Endothelial cell of umbilical vein (primary cell): ENCODE measurements at regions not wholly inside any gene's neighbourhood (a gene's known extent, or its start where the extent isn't known, plus 50 kb on each side); places are given as distances from the start of the nearest gene placed in this dataset.

Experiments used
- BruUV-seq: library from RNA; stranded (reverse); fragments of 400-500 nt; replicated peaks from 2 replicates; lab custom pipeline; 2021; lab: Mats Ljungman, UMichigan
- CTCF ChIA-PET: fragments of 300-600, 350-600 bp; sonication (Branson Sonifier 250); formaldehyde crosslinking; loops from one replicate; lab custom pipeline; 2021; ENCODE audit warnings: antibody characterized with exemption, inconsistent platforms; lab: Charles Lee
- POLR2A ChIA-PET: fragments of 300-600, 350-600 bp; sonication (Branson Sonifier 250); formaldehyde crosslinking; loops from one replicate; lab custom pipeline; 2021; ENCODE audit warnings: antibody characterized with exemption, inconsistent platforms; lab: Charles Lee
- DNase-seq: peaks from one replicate; pipeline ENCODE4 v3.0.0-alpha.2; 2011; ENCODE audit warnings: low read depth, low spot score
- FAIRE-seq: peaks from 2 replicates; lab custom pipeline; 2011; peaks lifted over from hg19 to GRCh38; lab: Jason Lieb, UNC
- H2AFZ ChIP-seq: 2 replicates; pipeline ENCODE4 v1.6.0; 2012; ENCODE audit warnings: low read depth, low read length, control low read depth, inconsistent platforms
- H3K27ac ChIP-seq: 2 replicates; pipeline ENCODE4 v1.5.1; 2011; ENCODE audit warnings: low read depth, mild to moderate bottlenecking, control low read depth, low read length, moderate library complexity; ENCODE audit not compliant: insufficient read depth
- H3K27me3 ChIP-seq, 2 experiments: 2 replicates each; pipeline versions ENCODE4 v1.6.0 to v1.6.1; 2011; ENCODE audit warnings: low read length in 2 of 2, mixed read lengths in 1 of 2; ENCODE audit not compliant: control insufficient read depth in 2 of 2, insufficient read depth in 2 of 2
- H3K36me3 ChIP-seq, 2 experiments: 2 replicates in 1 of 2; 3 replicates in 1 of 2; pipeline ENCODE4 v1.5.1; 2011; ENCODE audit warnings: low read length in 2 of 2, mild to moderate bottlenecking in 1 of 2, moderate library complexity in 1 of 2; ENCODE audit not compliant: control insufficient read depth in 2 of 2, insufficient read depth in 2 of 2; ENCODE audit errors: extremely low read depth in 1 of 2
- H3K4me1 ChIP-seq: 3 replicates; pipeline ENCODE4 v1.5.1; 2011; ENCODE audit warnings: mild to moderate bottlenecking, low read length; ENCODE audit not compliant: control insufficient read depth, insufficient read depth; ENCODE audit errors: extremely low read depth
- H3K4me2 ChIP-seq: 2 replicates; pipeline ENCODE4 v1.6.1; 2011; ENCODE audit warnings: low read length, control low read depth, mixed read lengths; ENCODE audit not compliant: insufficient read depth
- H3K4me3 ChIP-seq, 3 experiments: fragments of 200-600 bp in 1 of 3; sonication (generic), shearing (Covaris generic) in 1 of 3; replicated peaks in 1 of 3; 2 replicates each; pipeline ENCODE4 v1.5.1; 2011 to 2016; ENCODE audit warnings: control low read depth in 3 of 3, low read length in 3 of 3, mild to moderate bottlenecking in 2 of 3, inconsistent platforms in 1 of 3, low read depth in 1 of 3, moderate library complexity in 1 of 3; ENCODE audit not compliant: insufficient read depth in 1 of 3
- H3K79me2 ChIP-seq: 2 replicates; pipeline ENCODE4 v1.6.0; 2012; ENCODE audit warnings: low read length, inconsistent platforms; ENCODE audit not compliant: control insufficient read depth, insufficient read depth
- H3K9ac ChIP-seq: replicated peaks from 2 replicates; pipeline ENCODE3; 2011; ENCODE audit warnings: low read length, control low read depth; ENCODE audit not compliant: insufficient read depth; ENCODE audit errors: extremely low read depth
- H3K9me1 ChIP-seq: replicated peaks from 3 replicates; pipeline ENCODE4 v1.6.0; 2011; ENCODE audit warnings: mild to moderate bottlenecking, low read length; ENCODE audit not compliant: control insufficient read depth, insufficient read depth; ENCODE audit errors: extremely low read depth
- H3K9me3 ChIP-seq: replicated peaks from 2 replicates; pipeline ENCODE4 v1.5.1; 2012; ENCODE audit warnings: low read length, inconsistent platforms; ENCODE audit not compliant: control insufficient read depth, insufficient read depth
- H4K20me1 ChIP-seq: replicated peaks from 2 replicates; pipeline ENCODE3; 2011; ENCODE audit warnings: mild to moderate bottlenecking, low read length; ENCODE audit not compliant: control insufficient read depth, insufficient read depth; ENCODE audit errors: extremely low read depth
- EZH2 ChIP-seq: IDR thresholded peaks from 2 replicates; pipeline ENCODE4 v1.6.1; 2012; ENCODE audit warnings: borderline replicate concordance, low read depth, mild to moderate bottlenecking, moderate library complexity, low read length, inconsistent platforms; ENCODE audit not compliant: severe bottlenecking
- FOS ChIP-seq: IDR thresholded peaks from 2 replicates; pipeline ENCODE4 v1.6.1; 2011; ENCODE audit warnings: mild to moderate bottlenecking, low read length, moderate library complexity, borderline replicate concordance; ENCODE audit not compliant: insufficient read depth
- GATA2 ChIP-seq: IDR thresholded peaks from 2 replicates; pipeline ENCODE4 v1.7.0; 2011; ENCODE audit warnings: low read depth, mild to moderate bottlenecking, moderate library complexity, mixed read lengths, low read length; ENCODE audit not compliant: insufficient read length, insufficient read depth
- JUN ChIP-seq: IDR thresholded peaks from 2 replicates; pipeline ENCODE4 v1.6.1; 2011; ENCODE audit warnings: borderline replicate concordance, low read depth; ENCODE audit not compliant: insufficient read length, insufficient read depth
- MYC ChIP-seq: IDR thresholded peaks from one replicate; pipeline ENCODE4 v1.6.1; 2011; ENCODE audit warnings: mild to moderate bottlenecking, low read depth, low read length
- POLR2A ChIP-seq: IDR thresholded peaks from 2 replicates; pipeline ENCODE4 v1.6.1; 2012; ENCODE audit warnings: low read depth, mild to moderate bottlenecking, control low read depth, low read length
- POLR2AphosphoS5 ChIP-seq: IDR thresholded peaks from 2 replicates; pipeline ENCODE4 v1.6.1; 2012; ENCODE audit warnings: low read depth, mild to moderate bottlenecking, control low read depth, low read length, moderate library complexity; ENCODE audit not compliant: insufficient read depth
- dilution Hi-C: fragments of 300-500 bp; cut with MboI; formaldehyde crosslinking; loops from one replicate; pipeline ENCODE4 v1.15.0; 2019; ENCODE audit warnings: low sequenced_read_pairs; ENCODE audit not compliant: extremely low pct_ligation_motif_present
- intact Hi-C: fragments of 100-400 bp; cut with micrococcal nuclease; formaldehyde crosslinking; loops from one replicate; pipeline ENCODE4 v1.10.0; 2022
- TF ChIP-seq, protein P1 (sequence below), 2 donors: IDR thresholded peaks; 1 replicate in 1 of 2; 2 replicates in 1 of 2; pipeline ENCODE4 v1.5.1; 2011; ENCODE audit warnings: low read length in 2 of 2, mild to moderate bottlenecking in 2 of 2, moderate library complexity in 2 of 2, control low read depth in 1 of 2, inconsistent platforms in 1 of 2, low read depth in 1 of 2; ENCODE audit not compliant: insufficient read depth in 1 of 2; ENCODE audit errors: extremely low read depth in 1 of 2
- TF ChIP-seq, protein P2 (sequence below): IDR thresholded peaks from 2 replicates; pipeline ENCODE4 v1.6.1; 2011; ENCODE audit not compliant: insufficient read depth, insufficient read length

DNA sequence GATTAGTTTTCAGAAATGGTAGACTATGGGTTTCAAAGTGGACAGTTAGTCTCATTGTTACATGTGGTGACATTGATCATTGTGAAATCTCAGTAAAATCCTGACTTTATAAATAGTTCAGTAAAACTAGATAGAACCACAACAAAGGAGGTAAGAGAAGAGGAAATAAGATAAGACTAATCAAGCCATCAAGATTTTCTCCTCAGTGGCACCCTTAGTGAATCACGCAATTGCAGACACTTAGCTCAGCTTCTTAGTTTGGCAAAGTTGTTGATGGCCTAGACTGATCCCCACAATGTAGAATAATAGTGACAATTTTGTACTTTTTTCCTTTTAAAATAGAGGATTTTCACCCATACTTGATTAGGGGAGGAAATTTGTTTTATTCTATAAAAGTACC, 426.7 kb upstream of the ITGA1 start:
- no peak overlapping the region for H3K27ac ChIP-seq
- BruUV-seq = no TSS peak

More for the DNA sequence above, 426.7 kb upstream of the ITGA1 start:
- H3K9me3 ChIP-seq = no peaks in the 10 kb centered on the region
- no peaks in the 10 kb centered on the region for H3K36me3 ChIP-seq
- no peak overlapping the region for H3K9ac ChIP-seq
- no peak overlapping the region for H2AFZ ChIP-seq
- DNase-seq (no peak), FAIRE-seq (no peak)
- H3K79me2 ChIP-seq = no peaks in the 10 kb centered on the region
- H3K4me3 ChIP-seq = no peak overlapping the region
- no peaks in the 10 kb centered on the region for H3K4me1 ChIP-seq
- intact Hi-C loops = no loop called here
- H4K20me1 ChIP-seq = no peaks in the 10 kb centered on the region
- H3K4me2 ChIP-seq = no peak overlapping the region
- CTCF ChIA-PET = no interaction called here
- TF ChIP-seq POLR2AphosphoS5 (no peak), POLR2A (no peak), JUN (no peak), EZH2 (no peak), FOS (no peak), GATA2 (no peak), MYC (no peak)
- TF ChIP-seq, protein P1, sequence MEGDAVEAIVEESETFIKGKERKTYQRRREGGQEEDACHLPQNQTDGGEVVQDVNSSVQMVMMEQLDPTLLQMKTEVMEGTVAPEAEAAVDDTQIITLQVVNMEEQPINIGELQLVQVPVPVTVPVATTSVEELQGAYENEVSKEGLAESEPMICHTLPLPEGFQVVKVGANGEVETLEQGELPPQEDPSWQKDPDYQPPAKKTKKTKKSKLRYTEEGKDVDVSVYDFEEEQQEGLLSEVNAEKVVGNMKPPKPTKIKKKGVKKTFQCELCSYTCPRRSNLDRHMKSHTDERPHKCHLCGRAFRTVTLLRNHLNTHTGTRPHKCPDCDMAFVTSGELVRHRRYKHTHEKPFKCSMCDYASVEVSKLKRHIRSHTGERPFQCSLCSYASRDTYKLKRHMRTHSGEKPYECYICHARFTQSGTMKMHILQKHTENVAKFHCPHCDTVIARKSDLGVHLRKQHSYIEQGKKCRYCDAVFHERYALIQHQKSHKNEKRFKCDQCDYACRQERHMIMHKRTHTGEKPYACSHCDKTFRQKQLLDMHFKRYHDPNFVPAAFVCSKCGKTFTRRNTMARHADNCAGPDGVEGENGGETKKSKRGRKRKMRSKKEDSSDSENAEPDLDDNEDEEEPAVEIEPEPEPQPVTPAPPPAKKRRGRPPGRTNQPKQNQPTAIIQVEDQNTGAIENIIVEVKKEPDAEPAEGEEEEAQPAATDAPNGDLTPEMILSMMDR (IDR thresholded peaks at IDR 0.05; ENCODE audit: extremely low read depth in 1 of 2, insufficient read depth in 1 of 2, low read depth in 1 of 2, low read length in 2 of 2) = no peak
- TF ChIP-seq, protein P2, sequence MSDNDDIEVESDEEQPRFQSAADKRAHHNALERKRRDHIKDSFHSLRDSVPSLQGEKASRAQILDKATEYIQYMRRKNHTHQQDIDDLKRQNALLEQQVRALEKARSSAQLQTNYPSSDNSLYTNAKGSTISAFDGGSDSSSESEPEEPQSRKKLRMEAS = no peak
- H3K27me3 ChIP-seq = no peaks in the 10 kb centered on the region
- H3K9me1 ChIP-seq = no peaks in the 10 kb centered on the region
- POLR2A ChIA-PET = no interaction called here
- dilution Hi-C loops = no loop called here
